HEK293 (cell line): ENCODE measurements at regions not wholly inside any gene's neighbourhood (a gene's known extent, or its start where the extent isn't known, plus 50 kb on each side); places are given as distances from the start of the nearest gene placed in this dataset.

Source experiments
- ZNF184 ChIP-seq: fragments of 450-650 bp; IDR thresholded peaks from 2 replicates; pipeline ENCODE4 v1.5.1; 2018; ENCODE audit warnings: missing biosample characterization, mild to moderate bottlenecking, missing genetic modification characterization
- ZNF341 ChIP-seq: fragments of 450-650 bp; formaldehyde crosslinking; IDR thresholded peaks from 2 replicates; pipeline ENCODE4; 2016; ENCODE audit warnings: low read depth, missing biosample characterization, missing genetic modification characterization

GRCh38 chr16:61246592-61246991 is 789.6 kb downstream of the CDH8 start:
- no peak for TF ChIP-seq ZNF341
- no peak for TF ChIP-seq ZNF184 (tag by site-specific recombination)
